Embryonic facial prominence (tissue), 1 donor: ENCODE measurements at regions not wholly inside any gene's neighbourhood (a gene's known extent, or its start where the extent isn't known, plus 50 kb on each side); places are given as distances from the start of the nearest gene placed in this dataset.
"Not testable (repeated sequence)": the region's sequence is repeated elsewhere in the genome, so short reads cannot be mapped to it uniquely, and the experiment has no call there.

ENCODE experiments used
- DNase-seq: peaks from one replicate; pipeline ENCODE4 v3.0.0-alpha.2; 2016; ENCODE audit errors: extremely low spot score

- DNase-seq = no peak
These were observed 293.6 kb downstream of the TDRD3 start for GRCh38 chr13:60690604-60691003.

GRCh38 chr13:60689571-60689970 is 292.6 kb downstream of the TDRD3 start:
- no peak for DNase-seq

- DNase-seq = no peak
These were observed 292.1 kb downstream of the TDRD3 start for GRCh38 chr13:60689076-60689475.

GRCh38 chr13:60679928-60680694 is 283.1 kb downstream of the TDRD3 start:
- no peak for DNase-seq

- no peak for DNase-seq
These were observed 282.1 kb downstream of the TDRD3 start for GRCh38 chr13:60679131-60679530.

- DNase-seq = no peak
These were observed 274.4 kb downstream of the TDRD3 start for GRCh38 chr13:60671386-60671785.

GRCh38 chr13:60663788-60664187 is 266.8 kb downstream of the TDRD3 start:
- no peak for DNase-seq

GRCh38 chr13:60662595-60662994 is 265.6 kb downstream of the TDRD3 start:
- DNase-seq = no peak

- DNase-seq = no peak
These were observed 264.5 kb downstream of the TDRD3 start for GRCh38 chr13:60661521-60661920.

GRCh38 chr13:60657586-60657985 is 260.6 kb downstream of the TDRD3 start:
- DNase-seq = not testable (repeated sequence)

GRCh38 chr13:60655256-60655655 is 258.2 kb downstream of the TDRD3 start:
- no peak for DNase-seq

- no peak for DNase-seq
These were observed 257.4 kb downstream of the TDRD3 start for GRCh38 chr13:60654415-60654814.

- no peak for DNase-seq
These were observed 250.5 kb downstream of the TDRD3 start for GRCh38 chr13:60647547-60647946.

GRCh38 chr13:60646620-60647019 is 249.6 kb downstream of the TDRD3 start:
- DNase-seq = no peak

- no peak for DNase-seq
These were observed 248.7 kb downstream of the TDRD3 start for GRCh38 chr13:60645676-60646075.

- DNase-seq = no peak
These were observed 245.5 kb downstream of the TDRD3 start for GRCh38 chr13:60642552-60642951.

GRCh38 chr13:60629158-60629557 is 232.1 kb downstream of the TDRD3 start:
- DNase-seq = no peak

GRCh38 chr13:60627071-60627686 is 230.2 kb downstream of the TDRD3 start:
- no peak for DNase-seq
